Activated CD4-positive, alpha-beta T cell treated with anti-CD3 and anti-CD28 coated beads, Interleukin-2, amount 10 ng/mL, durations not matched to agents 7 days and 5 days (primary cell): ENCODE measurements at regions not wholly inside any gene's neighbourhood (a gene's known extent, or its start where the extent isn't known, plus 50 kb on each side); places are given as distances from the start of the nearest gene placed in this dataset.

ENCODE experiments used
- CTCF ChIA-PET: fragments of 350-600 bp; sonication (Branson Sonifier 250); formaldehyde crosslinking; loops from one replicate; lab custom pipeline; 2021; ENCODE audit warnings: antibody characterized with exemption; lab: Charles Lee
- POLR2A ChIA-PET: fragments of 350-600 bp; sonication (Branson Sonifier 250); formaldehyde crosslinking; loops from one replicate; lab custom pipeline; 2021; ENCODE audit warnings: antibody characterized with exemption; lab: Charles Lee
- DNase-seq: peaks from one replicate; pipeline ENCODE4 v3.0.0-alpha.2; 2020
- H3K27ac Mint-ChIP-seq: one replicate; pipeline ENCODE4 v1.8.0; 2021; ENCODE audit warnings: mild to moderate bottlenecking, moderate library complexity, mixed read lengths
- H3K27me3 Mint-ChIP-seq: one replicate; pipeline ENCODE4 v1.8.0; 2021; ENCODE audit warnings: mixed read lengths
- H3K36me3 Mint-ChIP-seq: one replicate; pipeline ENCODE4 v1.8.0; 2021; ENCODE audit warnings: low read depth, mixed read lengths
- H3K4me1 Mint-ChIP-seq: one replicate; pipeline ENCODE4 v1.8.0; 2021; ENCODE audit warnings: mixed read lengths
- H3K4me3 Mint-ChIP-seq: one replicate; pipeline ENCODE4 v1.8.0; 2021; ENCODE audit warnings: mild to moderate bottlenecking, moderate library complexity, mixed read lengths
- H3K9me3 Mint-ChIP-seq: one replicate; pipeline ENCODE4 v1.8.0; 2021; ENCODE audit warnings: mixed read lengths

DNA sequence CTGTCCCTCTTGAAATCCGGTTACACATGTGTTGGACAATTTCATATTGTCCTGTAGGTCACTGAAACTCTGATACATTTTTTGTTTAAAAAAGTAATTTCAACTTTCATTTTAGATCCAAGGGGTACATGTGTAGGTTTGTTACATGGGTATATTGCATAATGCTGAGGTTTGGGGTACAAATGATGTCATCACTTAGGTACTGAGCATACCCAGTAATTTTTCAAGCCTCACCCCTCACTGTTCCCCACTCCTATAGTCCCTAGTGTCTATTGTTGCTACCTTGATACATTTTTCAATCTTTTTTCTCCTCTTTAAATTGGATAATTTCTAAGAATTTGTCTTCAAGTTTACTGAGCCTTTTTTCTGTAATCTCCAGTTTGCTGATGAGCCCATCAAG, 483.0 kb downstream of the DHX35 start:
- Mint-ChIP-seq H3K4me3 (no peak overlapping the region), H3K36me3 (no peaks in the 10 kb centered on the region), H3K4me1 (no peaks in the 10 kb centered on the region), H3K9me3 (no peaks in the 10 kb centered on the region), H3K27me3 (no peaks in the 10 kb centered on the region), H3K27ac (no peak overlapping the region)
- ChIA-PET POLR2A (no interaction called here), CTCF (no interaction called here)
- DNase-seq, result no peak

DNA sequence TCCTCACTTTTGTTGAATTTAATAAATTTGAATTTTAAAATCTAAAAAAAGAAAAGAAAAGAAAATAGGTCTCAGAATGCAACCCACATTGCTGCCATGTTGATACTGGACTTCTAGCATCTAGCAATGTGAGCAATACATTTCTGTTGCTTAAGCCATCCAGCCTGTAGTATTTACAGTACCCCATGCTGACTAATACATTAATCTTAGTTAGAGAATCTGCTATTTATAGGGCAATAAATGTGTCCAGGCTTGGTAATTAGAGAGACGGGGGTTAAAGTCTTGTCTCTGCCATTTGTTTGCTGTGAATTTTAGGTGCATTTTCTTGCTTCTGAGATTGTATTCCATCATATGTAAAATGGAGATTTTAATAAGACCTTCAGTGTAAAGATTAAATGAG, 471.3 kb downstream of the DHX35 start:
- CTCF ChIA-PET, result no interaction called here
- Mint-ChIP-seq H3K4me3 (no peak overlapping the region), H3K36me3 (no peaks in the 10 kb centered on the region), H3K4me1 (no peaks in the 10 kb centered on the region), H3K27me3 (no peaks in the 10 kb centered on the region), H3K27ac (no peak overlapping the region), H3K9me3 (peaks cover 3% of the 10 kb centered on the region)
- DNase-seq, result no peak
- POLR2A ChIA-PET, result no interaction called here

- H3K36me3 Mint-ChIP-seq, result no peaks in the 10 kb centered on the region
- no peak overlapping the region for H3K27ac Mint-ChIP-seq
- DNase-seq, result no peak
- no peak overlapping the region for H3K4me3 Mint-ChIP-seq
- ChIA-PET CTCF (interaction anchor here (0.6 kb wide), 1 partner anchor 9 kb away, joined by 3 read pairs; no protein-coding TSS in a partner anchor), POLR2A (no interaction called here)
- no peaks in the 10 kb centered on the region for H3K27me3 Mint-ChIP-seq
- H3K4me1 Mint-ChIP-seq, result no peaks in the 10 kb centered on the region
- peaks cover 3% of the 10 kb centered on the region for H3K9me3 Mint-ChIP-seq
These were observed 469.1 kb downstream of the DHX35 start for GRCh38 chr20:39431091-39431880.

- Mint-ChIP-seq H3K36me3 (no peaks in the 10 kb centered on the region), H3K27ac (no peak overlapping the region), H3K4me1 (no peaks in the 10 kb centered on the region), H3K27me3 (no peaks in the 10 kb centered on the region), H3K9me3 (peaks cover 3% of the 10 kb centered on the region), H3K4me3 (no peak overlapping the region)
- CTCF ChIA-PET, result interaction anchor here (0.6 kb wide), 1 partner anchor 20 kb away, joined by 4 read pairs; no protein-coding TSS in a partner anchor
- DNase-seq, result no peak
- POLR2A ChIA-PET, result no interaction called here
These were observed 467.6 kb downstream of the DHX35 start for GRCh38 chr20:39429726-39430125.

- CTCF ChIA-PET, result no interaction called here
- POLR2A ChIA-PET, result no interaction called here
- DNase-seq, result no peak
- no peak overlapping the region for H3K4me3 Mint-ChIP-seq
- no peaks in the 10 kb centered on the region for H3K27me3 Mint-ChIP-seq
- no peaks in the 10 kb centered on the region for H3K9me3 Mint-ChIP-seq
- no peaks in the 10 kb centered on the region for H3K4me1 Mint-ChIP-seq
- no peaks in the 10 kb centered on the region for H3K36me3 Mint-ChIP-seq
- H3K27ac Mint-ChIP-seq, result no peak overlapping the region
These were observed 463.0 kb downstream of the DHX35 start for GRCh38 chr20:39424962-39425678.

GRCh38 chr20:39421571-39422105, 459.5 kb downstream of the DHX35 start:
- no peaks in the 10 kb centered on the region for H3K9me3 Mint-ChIP-seq
- H3K27ac Mint-ChIP-seq, result no peak overlapping the region
- POLR2A ChIA-PET, result no interaction called here
- no peaks in the 10 kb centered on the region for H3K27me3 Mint-ChIP-seq
- no peaks in the 10 kb centered on the region for H3K4me1 Mint-ChIP-seq
- DNase-seq, result no peak
- no peaks in the 10 kb centered on the region for H3K36me3 Mint-ChIP-seq
- H3K4me3 Mint-ChIP-seq, result no peak overlapping the region
- CTCF ChIA-PET, result interaction anchor here (0.5 kb wide), 2 partner anchors 10 to 17 kb away, joined by 3 read pairs; no protein-coding TSS in a partner anchor

GRCh38 chr20:39412091-39412490, 449.9 kb downstream of the DHX35 start:
- POLR2A ChIA-PET, result no interaction called here
- Mint-ChIP-seq H3K9me3 (no peaks in the 10 kb centered on the region), H3K4me1 (no peaks in the 10 kb centered on the region), H3K27ac (no peak overlapping the region), H3K27me3 (no peaks in the 10 kb centered on the region), H3K4me3 (no peak overlapping the region), H3K36me3 (no peaks in the 10 kb centered on the region)
- no peak for DNase-seq
- CTCF ChIA-PET, result no interaction called here

- CTCF ChIA-PET, result no interaction called here
- H3K27ac Mint-ChIP-seq, result no peak overlapping the region
- no peak for DNase-seq
- H3K9me3 Mint-ChIP-seq, result no peaks in the 10 kb centered on the region
- H3K27me3 Mint-ChIP-seq, result peaks cover 2% of the 10 kb centered on the region
- no peaks in the 10 kb centered on the region for H3K4me1 Mint-ChIP-seq
- POLR2A ChIA-PET, result no interaction called here
- H3K4me3 Mint-ChIP-seq, result no peak overlapping the region
- H3K36me3 Mint-ChIP-seq, result no peaks in the 10 kb centered on the region
These were observed 437.3 kb downstream of the DHX35 start for GRCh38 chr20:39399463-39399862.

- ChIA-PET CTCF (no interaction called here), POLR2A (no interaction called here)
- DNase-seq, result no peak
- no peaks in the 10 kb centered on the region for H3K9me3 Mint-ChIP-seq
- no peaks in the 10 kb centered on the region for H3K36me3 Mint-ChIP-seq
- H3K27me3 Mint-ChIP-seq, result peaks cover 2% of the 10 kb centered on the region
- no peak overlapping the region for H3K4me3 Mint-ChIP-seq
- H3K4me1 Mint-ChIP-seq, result no peaks in the 10 kb centered on the region
- no peak overlapping the region for H3K27ac Mint-ChIP-seq
These were observed 436.5 kb downstream of the DHX35 start for GRCh38 chr20:39398656-39399055.

DNA sequence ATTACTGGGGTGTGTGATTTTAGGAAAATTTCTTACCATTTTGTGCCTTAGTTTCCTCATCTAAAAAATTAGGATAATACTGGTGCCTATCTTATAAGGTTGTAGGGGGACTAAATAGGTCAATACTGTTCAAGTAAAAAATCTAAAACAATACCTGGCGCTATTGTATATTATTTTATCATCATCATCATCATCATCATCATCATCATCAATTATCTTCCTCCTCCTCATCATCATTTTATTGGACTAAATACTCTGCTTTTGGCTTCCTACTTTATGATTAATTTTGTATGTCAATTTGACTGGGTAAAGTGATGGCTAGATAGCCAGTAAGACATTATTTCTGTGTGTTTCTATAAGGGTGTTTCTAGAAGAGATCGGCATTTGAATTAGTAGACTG, 435.5 kb downstream of the DHX35 start:
- H3K27ac Mint-ChIP-seq, result no peak overlapping the region
- no peaks in the 10 kb centered on the region for H3K4me1 Mint-ChIP-seq
- H3K9me3 Mint-ChIP-seq, result no peaks in the 10 kb centered on the region
- no peak overlapping the region for H3K4me3 Mint-ChIP-seq
- ChIA-PET POLR2A (no interaction called here), CTCF (no interaction called here)
- peaks cover 2% of the 10 kb centered on the region for H3K27me3 Mint-ChIP-seq
- no peaks in the 10 kb centered on the region for H3K36me3 Mint-ChIP-seq
- DNase-seq, result no peak

DNA sequence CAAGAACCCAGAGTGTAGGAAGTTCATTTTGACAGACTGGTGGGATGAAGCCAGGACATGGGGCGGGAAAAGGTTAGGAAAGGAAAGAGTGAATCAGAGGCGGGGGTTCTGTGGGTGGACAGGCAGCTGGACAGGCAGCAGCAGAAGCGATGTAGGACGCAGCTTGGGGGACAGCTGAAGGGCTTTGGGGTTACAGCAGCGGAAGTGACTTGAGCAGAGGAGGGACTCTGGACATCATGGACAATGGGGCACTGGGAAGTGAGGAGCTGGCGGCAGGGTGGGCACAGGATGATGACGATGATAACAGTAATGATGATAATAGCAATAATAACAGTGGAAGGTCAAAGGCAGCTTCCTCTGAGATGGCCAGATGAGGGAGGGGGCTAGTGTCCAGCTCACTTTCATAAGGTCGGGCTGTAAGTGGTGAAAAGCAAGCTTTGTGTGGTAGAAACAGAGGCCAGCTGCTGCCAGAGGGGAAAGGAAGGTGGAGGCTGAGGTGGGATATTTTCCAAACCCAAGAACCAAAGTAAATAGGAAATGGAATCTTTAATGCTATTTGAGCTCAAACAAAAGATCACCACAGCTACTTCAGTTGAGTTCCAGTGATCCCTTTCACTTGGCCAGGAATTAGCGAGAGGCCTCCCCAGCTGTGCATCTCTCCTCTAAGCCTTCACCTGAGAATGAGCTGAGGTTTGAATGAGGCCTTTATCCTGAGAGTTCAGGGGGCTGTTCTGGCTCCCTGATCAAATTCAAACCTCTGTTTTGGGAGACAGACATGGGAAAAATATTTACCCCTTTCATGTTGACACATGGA, 433.5 kb downstream of the DHX35 start:
- Mint-ChIP-seq H3K27ac (no peak overlapping the region), H3K4me1 (no peaks in the 10 kb centered on the region), H3K36me3 (no peaks in the 10 kb centered on the region), H3K4me3 (no peak overlapping the region), H3K9me3 (no peaks in the 10 kb centered on the region), H3K27me3 (no peaks in the 10 kb centered on the region)
- ChIA-PET POLR2A (interaction anchor here (0.6 kb wide), 1 partner anchor 81 kb away, joined by 3 read pairs; no protein-coding TSS in a partner anchor), CTCF (no interaction called here)
- no peak for DNase-seq

GRCh38 chr20:39394461-39394860, 432.3 kb downstream of the DHX35 start:
- POLR2A ChIA-PET, result no interaction called here
- no peaks in the 10 kb centered on the region for H3K9me3 Mint-ChIP-seq
- no peak overlapping the region for H3K27ac Mint-ChIP-seq
- no peak overlapping the region for H3K4me3 Mint-ChIP-seq
- H3K4me1 Mint-ChIP-seq, result no peaks in the 10 kb centered on the region
- CTCF ChIA-PET, result no interaction called here
- no peaks in the 10 kb centered on the region for H3K27me3 Mint-ChIP-seq
- no peaks in the 10 kb centered on the region for H3K36me3 Mint-ChIP-seq
- DNase-seq, result no peak
